Colonic mucosa (tissue), 4 donors: ENCODE measurements at regions not wholly inside any gene's neighbourhood (a gene's known extent, or its start where the extent isn't known, plus 50 kb on each side); places are given as distances from the start of the nearest gene placed in this dataset.

Experiments used
- DNase-seq: peaks from one replicate; pipeline ENCODE4 v3.0.0-alpha.2; 2020
- H3K27ac ChIP-seq: fragments of 200-600 bp; one replicate; pipeline ENCODE4 v1.8.0; 2021
- H3K27me3 ChIP-seq: fragments of 200-600 bp; one replicate; pipeline ENCODE4 v1.8.0; 2021
- H3K36me3 ChIP-seq: fragments of 200-600 bp; one replicate; pipeline ENCODE4 v1.8.0; 2021
- H3K4me1 ChIP-seq: fragments of 200-600 bp; one replicate; pipeline ENCODE4 v1.8.0; 2021; ENCODE audit warnings: mild to moderate bottlenecking
- H3K4me3 ChIP-seq: fragments of 200-600 bp; one replicate; pipeline ENCODE4 v1.8.0; 2021
- H3K9ac ChIP-seq, 2 donors: one replicate each; pipeline ENCODE4 v1.7.0; 2013; ENCODE audit warnings: control low read depth in 2 of 2, low read depth in 2 of 2, low read length in 2 of 2
- H3K9me3 ChIP-seq: fragments of 200-600 bp; one replicate; pipeline ENCODE4 v1.8.0; 2021
- intact Hi-C: fragments of 100-400 bp; cut with DNase I; formaldehyde crosslinking; loops from one replicate; pipeline ENCODE4 v1.14.1; 2022
- TF ChIP-seq, protein P1 (sequence below): fragments of 200-600 bp; IDR thresholded peaks from one replicate; pipeline ENCODE4 v1.8.0; 2022; ENCODE audit warnings: antibody characterized with exemption, mild to moderate bottlenecking
- donor health status: healthy.
- donor health status: DM: no; HTN: no; CAD: no.
- donor health status: DM: no; HTN: no; CAD: no.

GRCh38 chr18:37666991-37667390 is 101.4 kb upstream of the CELF4 start:
- H3K36me3 ChIP-seq: no peaks in the 10 kb centered on the region
- no peaks in the 10 kb centered on the region for H3K27me3 ChIP-seq
- TF ChIP-seq, protein P1, sequence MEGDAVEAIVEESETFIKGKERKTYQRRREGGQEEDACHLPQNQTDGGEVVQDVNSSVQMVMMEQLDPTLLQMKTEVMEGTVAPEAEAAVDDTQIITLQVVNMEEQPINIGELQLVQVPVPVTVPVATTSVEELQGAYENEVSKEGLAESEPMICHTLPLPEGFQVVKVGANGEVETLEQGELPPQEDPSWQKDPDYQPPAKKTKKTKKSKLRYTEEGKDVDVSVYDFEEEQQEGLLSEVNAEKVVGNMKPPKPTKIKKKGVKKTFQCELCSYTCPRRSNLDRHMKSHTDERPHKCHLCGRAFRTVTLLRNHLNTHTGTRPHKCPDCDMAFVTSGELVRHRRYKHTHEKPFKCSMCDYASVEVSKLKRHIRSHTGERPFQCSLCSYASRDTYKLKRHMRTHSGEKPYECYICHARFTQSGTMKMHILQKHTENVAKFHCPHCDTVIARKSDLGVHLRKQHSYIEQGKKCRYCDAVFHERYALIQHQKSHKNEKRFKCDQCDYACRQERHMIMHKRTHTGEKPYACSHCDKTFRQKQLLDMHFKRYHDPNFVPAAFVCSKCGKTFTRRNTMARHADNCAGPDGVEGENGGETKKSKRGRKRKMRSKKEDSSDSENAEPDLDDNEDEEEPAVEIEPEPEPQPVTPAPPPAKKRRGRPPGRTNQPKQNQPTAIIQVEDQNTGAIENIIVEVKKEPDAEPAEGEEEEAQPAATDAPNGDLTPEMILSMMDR: no peak
- no peak overlapping the region for H3K27ac ChIP-seq
- intact Hi-C loops: no loop called here
- no peaks in the 10 kb centered on the region for H3K9me3 ChIP-seq
- no peaks in the 10 kb centered on the region for H3K4me1 ChIP-seq
- no peak overlapping the region for H3K9ac ChIP-seq
- DNase-seq: no peak
- H3K4me3 ChIP-seq: no peak overlapping the region

DNA sequence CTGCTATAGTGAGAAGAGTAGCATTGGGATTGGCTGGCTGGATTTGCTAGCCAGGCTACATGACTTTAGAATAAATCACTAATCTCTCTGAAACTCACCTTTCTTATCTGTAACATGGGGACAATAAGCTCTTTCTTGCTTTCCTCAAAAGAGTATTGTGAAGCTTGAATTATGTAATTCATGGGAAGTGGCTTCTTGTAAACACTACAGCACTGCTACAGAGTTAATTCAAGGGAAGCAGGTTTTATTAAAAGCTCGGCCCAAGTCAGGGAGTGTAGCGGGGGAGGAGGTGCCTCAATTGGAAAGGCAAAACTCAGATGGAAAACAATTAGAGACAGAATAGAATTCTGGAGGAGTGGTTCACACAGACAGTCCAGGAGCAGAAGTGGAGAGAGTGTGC is 100.9 kb upstream of the CELF4 start:
- DNase-seq: no peak
- H3K36me3 ChIP-seq: no peaks in the 10 kb centered on the region
- H3K27me3 ChIP-seq: no peaks in the 10 kb centered on the region
- H3K27ac ChIP-seq: no peak overlapping the region
- no peaks in the 10 kb centered on the region for H3K4me1 ChIP-seq
- H3K9me3 ChIP-seq: no peaks in the 10 kb centered on the region
- intact Hi-C loops: no loop called here
- H3K9ac ChIP-seq: no peak overlapping the region
- TF ChIP-seq, protein P1: no peak
- H3K4me3 ChIP-seq: no peak overlapping the region

- intact Hi-C loops: no loop called here
- TF ChIP-seq, protein P1: no peak
Observed at GRCh38 chr18:37665346-37665745, 99.7 kb upstream of the CELF4 start.

GRCh38 chr18:37663446-37663845 is 97.8 kb upstream of the CELF4 start:
- Histone ChIP-seq H3K36me3 (no peaks in the 10 kb centered on the region), H3K9me3 (no peaks in the 10 kb centered on the region), H3K4me3 (no peak overlapping the region), H3K9ac (no peak overlapping the region), H3K27ac (no peak overlapping the region), H3K27me3 (no peaks in the 10 kb centered on the region), H3K4me1 (no peaks in the 10 kb centered on the region)
- intact Hi-C loops: no loop called here
- TF ChIP-seq, protein P1: no peak
- DNase-seq: no peak

More at GRCh38 chr18:37665346-37665745, 99.7 kb upstream of the CELF4 start:
- no peak overlapping the region for H3K4me3 ChIP-seq
- H3K9ac ChIP-seq: no peak overlapping the region
- no peaks in the 10 kb centered on the region for H3K9me3 ChIP-seq
- no peak for DNase-seq
- H3K27ac ChIP-seq: no peak overlapping the region
- no peaks in the 10 kb centered on the region for H3K27me3 ChIP-seq
- H3K4me1 ChIP-seq: no peaks in the 10 kb centered on the region
- H3K36me3 ChIP-seq: no peaks in the 10 kb centered on the region

GRCh38 chr18:37662546-37663339 is 97.1 kb upstream of the CELF4 start:
- Histone ChIP-seq H3K27ac (no peak overlapping the region), H3K27me3 (no peaks in the 10 kb centered on the region), H3K9ac (no peak overlapping the region), H3K4me1 (no peaks in the 10 kb centered on the region), H3K36me3 (no peaks in the 10 kb centered on the region), H3K4me3 (no peak overlapping the region), H3K9me3 (no peaks in the 10 kb centered on the region)
- TF ChIP-seq, protein P1: no peak
- no peak for DNase-seq
- intact Hi-C loops: no loop called here
